Effector memory CD4-positive, alpha-beta T cell (primary cell): ENCODE measurements at regions not wholly inside any gene's neighbourhood (a gene's known extent, or its start where the extent isn't known, plus 50 kb on each side); places are given as distances from the start of the nearest gene placed in this dataset.

Experiments used
- DNase-seq, 3 donors: peaks; one replicate each; pipeline ENCODE4 v3.0.0-alpha.2; 2020
- H3K27ac ChIP-seq: 2 replicates; pipeline ENCODE4 v1.7.0; 2013; ENCODE audit warnings: mild to moderate bottlenecking, low read length, moderate library complexity; ENCODE audit not compliant: insufficient read depth, poor library complexity, severe bottlenecking
- H3K27me3 ChIP-seq: replicated peaks from 2 replicates; pipeline ENCODE4 v1.7.0; 2013; ENCODE audit warnings: mild to moderate bottlenecking, low read length; ENCODE audit not compliant: insufficient read depth, control insufficient read depth, poor library complexity, severe bottlenecking
- H3K36me3 ChIP-seq: 2 replicates; pipeline ENCODE4 v1.7.0; 2013; ENCODE audit warnings: mild to moderate bottlenecking, low read length, moderate library complexity; ENCODE audit not compliant: control insufficient read depth, insufficient read depth
- H3K4me1 ChIP-seq: 2 replicates; pipeline ENCODE4 v1.7.0; 2013; ENCODE audit warnings: low read length, mild to moderate bottlenecking; ENCODE audit not compliant: control insufficient read depth, insufficient read depth, poor library complexity, severe bottlenecking
- H3K4me3 ChIP-seq: 2 replicates; pipeline ENCODE4 v1.7.0; 2013; ENCODE audit warnings: low read length, low read depth, mild to moderate bottlenecking; ENCODE audit not compliant: insufficient read depth, poor library complexity, severe bottlenecking
- H3K9me3 ChIP-seq: 2 replicates; pipeline ENCODE4 v1.7.0; 2013; ENCODE audit warnings: mild to moderate bottlenecking, low read length, moderate library complexity; ENCODE audit not compliant: control insufficient read depth

GRCh38 chr14:89637581-89637980 is 220.5 kb upstream of the FOXN3 start:
- H3K27me3 ChIP-seq: no peaks in the 10 kb centered on the region
- DNase-seq: no peak
- H3K4me3 ChIP-seq: no peak overlapping the region

DNA sequence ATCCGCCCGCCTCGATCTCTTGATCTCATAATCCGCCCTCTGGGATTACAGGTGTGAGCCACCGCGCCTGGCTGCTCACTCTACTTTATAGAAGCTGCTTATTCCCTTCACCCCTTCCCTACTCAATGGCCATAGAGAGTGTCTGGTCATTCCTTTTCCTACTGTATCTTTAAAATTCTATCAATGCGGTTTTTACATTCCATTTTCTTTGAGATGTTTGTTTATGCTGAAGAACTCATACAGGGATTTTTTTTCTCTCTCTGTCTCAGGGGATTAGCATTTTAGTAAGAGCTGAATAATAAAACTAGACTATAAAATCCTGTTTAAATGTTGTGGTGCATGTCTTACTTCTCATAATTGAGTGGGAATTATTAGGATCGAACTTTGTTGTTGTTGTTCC is 218.6 kb upstream of the FOXN3 start:
- no peaks in the 10 kb centered on the region for H3K27me3 ChIP-seq
- H3K4me3 ChIP-seq: no peak overlapping the region
- no peaks in the 10 kb centered on the region for H3K9me3 ChIP-seq
- no peaks in the 10 kb centered on the region for H3K36me3 ChIP-seq
- no peak for DNase-seq
- H3K4me1 ChIP-seq: peaks cover 6% of the 10 kb centered on the region
- H3K27ac ChIP-seq: no peak overlapping the region

More at GRCh38 chr14:89637581-89637980, 220.5 kb upstream of the FOXN3 start:
- no peaks in the 10 kb centered on the region for H3K36me3 ChIP-seq
- no peaks in the 10 kb centered on the region for H3K9me3 ChIP-seq
- no peak overlapping the region for H3K27ac ChIP-seq
- peaks cover 14% of the 10 kb centered on the region for H3K4me1 ChIP-seq

GRCh38 chr14:89634037-89634436 is 217.0 kb upstream of the FOXN3 start:
- H3K27me3 ChIP-seq: no peaks in the 10 kb centered on the region
- H3K27ac ChIP-seq: no peak overlapping the region
- DNase-seq: no peak
- no peak overlapping the region for H3K4me3 ChIP-seq
- peaks cover 4% of the 10 kb centered on the region for H3K4me1 ChIP-seq
- H3K36me3 ChIP-seq: no peaks in the 10 kb centered on the region
- H3K9me3 ChIP-seq: no peaks in the 10 kb centered on the region

GRCh38 chr14:89630101-89630829 is 213.2 kb upstream of the FOXN3 start:
- H3K4me3 ChIP-seq: no peak overlapping the region
- peaks cover 2% of the 10 kb centered on the region for H3K4me1 ChIP-seq
- no peaks in the 10 kb centered on the region for H3K36me3 ChIP-seq
- DNase-seq: no peak
- no peak overlapping the region for H3K27ac ChIP-seq
- no peaks in the 10 kb centered on the region for H3K27me3 ChIP-seq
- H3K9me3 ChIP-seq: no peaks in the 10 kb centered on the region

DNA sequence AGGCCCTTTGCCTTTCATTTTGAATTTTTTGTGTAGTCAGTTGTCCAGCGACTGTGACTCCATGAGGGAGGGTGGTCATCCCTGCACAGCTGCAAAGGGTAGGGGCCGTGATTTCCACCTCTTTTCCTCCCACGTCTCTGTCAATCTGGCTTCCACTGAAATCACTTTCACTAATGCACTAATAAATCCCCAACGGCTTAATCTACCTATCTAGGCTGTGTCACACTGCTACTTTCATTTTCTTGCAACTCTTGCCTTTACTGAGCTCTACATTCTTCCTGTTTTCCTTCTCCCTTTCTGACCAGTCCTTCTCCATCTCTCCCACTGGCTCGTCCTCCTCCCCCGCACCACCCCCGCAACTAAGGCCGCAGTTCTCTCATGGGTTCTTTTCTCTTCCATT is 212.3 kb upstream of the FOXN3 start:
- no peak overlapping the region for H3K4me3 ChIP-seq
- H3K4me1 ChIP-seq: peaks cover 2% of the 10 kb centered on the region
- H3K36me3 ChIP-seq: no peaks in the 10 kb centered on the region
- H3K9me3 ChIP-seq: no peaks in the 10 kb centered on the region
- DNase-seq: no peak
- no peak overlapping the region for H3K27ac ChIP-seq
- H3K27me3 ChIP-seq: no peaks in the 10 kb centered on the region

DNA sequence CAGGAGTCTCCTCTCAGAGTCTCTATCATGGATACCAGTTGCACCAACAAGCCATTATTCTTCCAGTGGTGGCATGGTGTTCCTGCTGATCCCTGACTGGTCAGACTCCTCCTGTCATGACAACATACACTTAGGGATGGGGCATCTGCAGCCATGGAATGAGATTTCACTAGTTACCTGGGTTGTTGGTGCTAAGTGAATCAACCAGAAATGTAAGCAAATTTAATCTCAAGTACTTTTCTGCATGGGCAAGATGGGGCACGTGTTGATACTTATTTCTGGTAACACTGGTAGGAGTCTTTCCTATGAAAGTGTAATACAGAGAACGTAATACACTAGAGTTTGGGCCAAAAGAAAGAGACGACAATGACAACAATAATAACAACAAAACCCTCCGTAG is 211.5 kb upstream of the FOXN3 start:
- Histone ChIP-seq H3K4me3 (no peak overlapping the region), H3K27me3 (no peaks in the 10 kb centered on the region)

GRCh38 chr14:89626233-89626806 is 209.3 kb upstream of the FOXN3 start:
- no peak overlapping the region for H3K27ac ChIP-seq
- DNase-seq: no peak
- no peaks in the 10 kb centered on the region for H3K36me3 ChIP-seq
- H3K27me3 ChIP-seq: no peaks in the 10 kb centered on the region
- no peaks in the 10 kb centered on the region for H3K9me3 ChIP-seq
- peaks cover 1% of the 10 kb centered on the region for H3K4me1 ChIP-seq
- H3K4me3 ChIP-seq: no peak overlapping the region

More for the DNA sequence above, 211.5 kb upstream of the FOXN3 start:
- Histone ChIP-seq H3K4me1 (peaks cover 2% of the 10 kb centered on the region), H3K27ac (no peak overlapping the region), H3K9me3 (no peaks in the 10 kb centered on the region), H3K36me3 (no peaks in the 10 kb centered on the region)
- DNase-seq: no peak

DNA sequence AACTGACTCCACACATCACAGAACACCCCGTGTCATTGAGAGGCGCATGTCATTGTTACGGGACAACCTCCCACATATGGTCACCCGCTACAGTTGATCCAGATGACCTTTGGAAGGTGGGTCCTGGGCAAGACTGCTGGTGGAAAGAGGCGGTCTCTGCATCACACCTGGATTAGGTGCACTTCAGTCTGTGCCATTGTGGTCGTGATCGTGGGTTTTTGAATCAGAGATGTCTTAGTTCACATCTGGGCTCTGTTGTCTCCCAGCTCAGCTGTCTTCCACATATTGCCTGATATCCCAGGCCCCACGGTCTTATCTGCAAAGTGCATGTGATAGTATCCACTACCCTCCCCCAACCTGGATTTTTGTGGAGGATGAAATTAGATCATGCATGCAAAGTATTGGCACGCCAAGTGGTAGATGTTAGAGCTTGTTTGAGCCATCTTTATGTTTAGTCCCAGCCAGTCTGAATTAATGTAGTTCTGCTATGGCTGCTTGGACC is 208.7 kb upstream of the FOXN3 start:
- Histone ChIP-seq H3K4me3 (no peak overlapping the region), H3K9me3 (no peaks in the 10 kb centered on the region), H3K27me3 (no peaks in the 10 kb centered on the region), H3K4me1 (peaks cover 4% of the 10 kb centered on the region), H3K36me3 (no peaks in the 10 kb centered on the region), H3K27ac (no peak overlapping the region)
- no peak for DNase-seq

DNA sequence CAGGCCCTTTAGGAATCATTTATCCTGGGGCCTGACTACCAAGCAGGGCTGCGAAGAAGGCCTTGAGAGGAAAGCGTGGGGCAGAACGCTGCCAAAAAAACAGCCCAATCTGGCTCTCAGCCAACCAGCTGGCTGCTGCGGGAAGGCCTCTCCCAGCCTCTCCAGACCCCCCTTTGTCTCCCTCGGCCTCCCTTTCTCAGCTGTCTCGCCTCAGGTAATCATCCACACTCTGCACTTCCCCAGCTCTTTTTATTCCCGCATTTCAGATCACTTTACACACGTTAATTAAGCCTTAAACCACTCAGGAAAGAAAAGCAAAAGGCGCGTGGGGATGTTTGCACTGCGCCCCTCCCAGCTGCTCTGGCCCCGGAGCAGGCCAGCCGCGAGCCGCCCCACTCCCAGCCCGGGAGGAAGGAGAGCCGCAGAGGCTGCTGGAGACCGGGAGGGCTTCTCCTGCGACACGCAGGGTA is 208.2 kb upstream of the FOXN3 start:
- Histone ChIP-seq H3K36me3 (no peaks in the 10 kb centered on the region), H3K27ac (no peak overlapping the region), H3K9me3 (no peaks in the 10 kb centered on the region), H3K4me3 (no peak overlapping the region), H3K4me1 (peaks cover 8% of the 10 kb centered on the region), H3K27me3 (no peaks in the 10 kb centered on the region)
- no peak for DNase-seq

DNA sequence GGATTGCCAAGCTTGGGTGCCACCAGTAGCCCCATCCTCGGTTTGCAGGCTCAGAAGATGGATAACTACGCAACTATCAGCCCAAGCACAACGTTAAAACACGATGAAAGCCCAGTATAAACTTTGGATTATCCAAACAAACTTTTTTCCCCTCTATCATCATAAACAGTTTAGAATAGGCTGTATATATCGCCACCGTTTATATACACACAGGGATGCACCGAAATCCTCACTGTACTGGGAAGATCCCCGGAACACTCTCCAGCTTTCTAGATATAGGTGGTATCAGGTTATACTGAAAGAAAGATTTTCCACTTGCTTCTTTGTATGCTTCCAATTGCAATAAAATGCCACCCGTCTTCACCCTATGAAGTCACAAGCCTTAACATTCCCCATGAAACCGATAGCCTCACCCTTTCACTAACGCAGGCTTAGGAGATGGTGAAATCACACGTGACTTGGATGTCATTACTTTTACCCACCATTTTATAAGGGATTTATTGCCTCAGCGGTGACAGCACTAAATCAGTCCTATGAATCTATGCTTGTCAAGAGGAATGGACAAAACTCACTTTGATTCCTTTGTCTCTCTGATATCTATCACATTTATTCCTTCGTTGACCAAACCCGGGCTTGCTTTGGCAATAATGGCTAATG is 207.6 kb upstream of the FOXN3 start:
- Histone ChIP-seq H3K36me3 (no peaks in the 10 kb centered on the region), H3K27me3 (no peaks in the 10 kb centered on the region)

More for the DNA sequence above, 207.6 kb upstream of the FOXN3 start:
- Histone ChIP-seq H3K4me3 (no peak overlapping the region), H3K9me3 (no peaks in the 10 kb centered on the region), H3K4me1 (peaks cover 11% of the 10 kb centered on the region), H3K27ac (no peak overlapping the region)
- DNase-seq: no peak
